ENCODE measurements at regions not wholly inside any gene's neighbourhood (a gene's known extent, or its start where the extent isn't known, plus 50 kb on each side); places are given as distances from the start of the nearest gene placed in this dataset.
"Not testable (repeated sequence)": the region's sequence is repeated elsewhere in the genome, so short reads cannot be mapped to it uniquely, and the experiment has no call there.

DNA sequence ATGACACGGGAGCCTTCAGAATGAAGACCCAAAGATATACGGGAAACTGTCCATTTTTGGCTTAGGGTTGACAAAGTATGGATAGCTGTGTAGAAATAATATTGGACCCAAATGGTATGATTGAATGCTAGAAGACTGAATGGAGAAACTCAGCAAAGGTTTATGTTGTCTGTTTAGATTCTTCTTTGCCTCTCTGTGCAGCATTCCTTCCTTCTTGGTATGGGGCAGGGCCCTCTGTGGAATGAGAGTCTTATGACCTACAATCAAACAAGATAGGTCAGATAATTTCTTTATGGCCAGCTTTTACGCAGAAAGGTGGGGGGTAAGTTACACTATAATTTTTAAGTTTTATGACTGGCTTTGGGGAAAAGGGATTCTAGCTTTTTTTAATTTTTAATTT lies 124.3 kb downstream of the PCDH10 start:
- Histone ChIP-seq H3K9me3 (ENCODE audit: control insufficient read depth, insufficient read depth, low read depth, low read length) (no peaks in the 10 kb centered on the region), H3K4me3 (ENCODE audit: low read depth, low read length) (no peak overlapping the region), H3K36me3 (ENCODE audit: control insufficient read depth in 2 of 2, insufficient read depth in 1 of 2, low read length in 2 of 2) (no peaks in the 10 kb centered on the region), H3K27ac (ENCODE audit: extremely low read depth, low read depth, low read length) (no peak overlapping the region), H3K4me1 (ENCODE audit: control insufficient read depth, insufficient read depth, low read length) (no peaks in the 10 kb centered on the region)
- no peak for TF ChIP-seq ZNF10 (tag by site-specific recombination; IDR thresholded peaks at IDR 0.05)
- TF ChIP-seq ZNF174 (tag by site-specific recombination; IDR thresholded peaks at IDR 0.05): no peak
- no peak for TF ChIP-seq ZBTB20 (tag by site-specific recombination; IDR thresholded peaks at IDR 0.05)
- TF ChIP-seq TCF7L2 (IDR thresholded peaks at IDR 0.05; ENCODE audit: borderline replicate concordance, low read depth, low read length): no peak
- no peak for TF ChIP-seq ZNF660 (tag by site-specific recombination; IDR thresholded peaks at IDR 0.05)
- CTCF ChIA-PET: no interaction called here
- POLR2A ChIA-PET: no interaction called here

DNA sequence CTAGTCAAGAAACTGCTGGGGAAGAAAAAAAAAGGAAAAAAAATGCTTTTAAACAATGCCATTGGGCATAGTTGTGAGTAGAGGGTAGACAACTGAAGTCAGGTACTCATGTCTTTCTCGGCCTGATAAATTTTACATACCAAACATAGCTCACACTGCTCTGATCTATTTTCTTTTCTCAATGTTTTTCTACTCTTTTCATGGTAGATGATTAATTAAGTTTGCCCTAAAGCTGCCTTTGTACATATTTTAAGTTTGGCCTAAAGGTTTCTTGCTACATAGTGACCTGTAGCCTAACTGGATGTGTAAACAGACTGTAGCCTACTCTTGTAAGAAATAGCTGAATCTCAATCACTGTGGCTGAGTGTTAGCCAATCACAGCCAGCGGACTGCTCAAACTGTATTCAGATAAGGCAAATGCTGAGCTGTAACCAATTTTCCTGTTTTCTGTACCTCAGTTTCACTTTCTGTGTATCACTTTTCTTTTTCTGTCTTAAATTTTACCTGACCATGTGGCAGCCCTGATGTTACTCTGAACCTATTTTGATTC lies 121.0 kb downstream of the PCDH10 start:
- no peaks in the 10 kb centered on the region for H3K9me3 ChIP-seq (ENCODE audit: control insufficient read depth, insufficient read depth, low read depth, low read length)
- CTCF ChIA-PET: interaction anchor here (0.7 kb wide), 1 partner anchor 110 kb away, joined by 3 read pairs; no protein-coding TSS in a partner anchor
- H3K36me3 ChIP-seq (ENCODE audit: control insufficient read depth in 2 of 2, insufficient read depth in 1 of 2, low read length in 2 of 2): no peaks in the 10 kb centered on the region
- H3K27ac ChIP-seq (ENCODE audit: extremely low read depth, low read depth, low read length): no peak overlapping the region
- no peak for TF ChIP-seq ZNF2 (tag by site-specific recombination; IDR thresholded peaks at IDR 0.05)
- no peak for TF ChIP-seq ZNF433 (tag by site-specific recombination; IDR thresholded peaks at IDR 0.05; ENCODE audit: low read depth)
- no peak for TF ChIP-seq ZNF146 (tag by site-specific recombination; IDR thresholded peaks at IDR 0.05)
- no peak for TF ChIP-seq ZEB2 (tag by site-specific recombination; IDR thresholded peaks at IDR 0.05)
- H3K4me1 ChIP-seq (ENCODE audit: control insufficient read depth, insufficient read depth, low read length): no peaks in the 10 kb centered on the region
- H3K4me3 ChIP-seq (ENCODE audit: low read depth, low read length): no peak overlapping the region
- POLR2A ChIA-PET: no interaction called here

DNA sequence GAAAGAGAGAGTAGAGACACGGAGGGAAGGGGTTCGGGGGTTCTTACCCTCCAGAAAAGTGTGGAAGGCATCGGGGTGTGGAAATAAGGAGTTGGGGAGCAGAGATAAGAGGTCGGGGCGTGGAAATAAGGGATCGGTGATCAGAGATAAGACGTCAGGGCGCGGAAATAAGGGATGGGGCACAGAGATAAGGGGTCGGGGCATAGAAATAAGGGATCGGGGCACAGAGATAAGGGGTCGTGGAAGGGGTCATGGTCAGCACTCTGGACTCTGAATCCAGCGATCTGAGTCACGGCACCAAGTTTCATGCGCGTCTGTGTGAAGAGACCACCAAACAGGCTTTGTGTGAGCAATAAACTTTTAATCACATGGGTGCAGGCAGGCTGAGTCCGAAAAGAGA lies 119.1 kb downstream of the PCDH10 start:
- POLR2A ChIA-PET: no interaction called here

DNA sequence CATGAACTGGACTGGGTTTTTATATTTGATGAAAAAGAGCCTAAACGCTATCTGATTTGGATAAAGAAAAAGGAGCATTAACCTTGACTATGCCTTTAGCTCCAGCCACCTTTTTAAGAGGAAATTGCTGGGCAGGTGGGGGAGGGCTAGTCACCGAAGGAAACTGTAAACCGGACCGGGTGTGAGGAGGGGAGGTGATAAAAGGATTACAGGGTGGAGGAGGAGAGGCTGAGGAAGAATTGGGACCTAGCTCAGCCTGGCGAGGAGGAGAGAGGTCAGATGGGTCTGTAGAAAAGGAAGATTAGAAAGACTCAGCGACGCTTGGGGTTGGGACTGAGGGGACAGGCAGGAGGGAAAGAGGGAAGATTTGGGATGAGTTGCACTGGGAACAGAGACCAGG lies 118.4 kb downstream of the PCDH10 start:
- H3K27ac ChIP-seq (ENCODE audit: extremely low read depth, low read depth, low read length); H3K4me1 ChIP-seq (ENCODE audit: control insufficient read depth, insufficient read depth, low read length); CTCF ChIA-PET; H3K4me3 ChIP-seq (ENCODE audit: low read depth, low read length); POLR2A ChIA-PET; H3K9me3 ChIP-seq (ENCODE audit: control insufficient read depth, insufficient read depth, low read depth, low read length); H3K36me3 ChIP-seq (ENCODE audit: control insufficient read depth in 2 of 2, insufficient read depth in 1 of 2, low read length in 2 of 2): not testable (repeated sequence)

More for the DNA sequence above, 119.1 kb downstream of the PCDH10 start:
- Histone ChIP-seq H3K4me1 (ENCODE audit: control insufficient read depth, insufficient read depth, low read length) (no peaks in the 10 kb centered on the region), H3K36me3 (ENCODE audit: control insufficient read depth in 2 of 2, insufficient read depth in 1 of 2, low read length in 2 of 2) (no peaks in the 10 kb centered on the region), H3K27ac (ENCODE audit: extremely low read depth, low read depth, low read length) (no peak overlapping the region), H3K9me3 (ENCODE audit: control insufficient read depth, insufficient read depth, low read depth, low read length) (no peaks in the 10 kb centered on the region), H3K4me3 (ENCODE audit: low read depth, low read length) (no peak overlapping the region)
- no peak for TF ChIP-seq ZNF785 (tag by site-specific recombination; IDR thresholded peaks at IDR 0.05)
- CTCF ChIA-PET: no interaction called here

DNA sequence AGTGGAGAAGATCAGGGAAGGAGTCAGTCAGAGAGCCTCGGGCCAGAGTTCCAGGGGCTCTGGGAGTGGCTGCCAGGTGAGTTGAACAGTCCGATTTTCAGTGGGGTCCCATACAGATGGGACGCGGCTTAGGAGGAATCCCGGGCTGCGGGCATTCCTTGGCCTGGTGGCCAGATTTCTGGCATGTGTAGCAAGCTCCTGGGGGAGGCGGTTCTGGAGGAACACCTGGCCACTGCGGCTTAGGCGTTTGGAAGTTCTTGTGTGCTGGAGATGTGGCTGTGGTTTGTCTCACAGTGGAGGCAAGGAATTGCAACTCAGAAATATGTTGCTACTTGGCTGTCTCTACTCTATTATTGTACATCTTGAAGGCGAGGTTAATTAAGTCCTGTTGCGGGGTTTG lies 117.9 kb downstream of the PCDH10 start:
- H3K27ac ChIP-seq (ENCODE audit: extremely low read depth, low read depth, low read length); CTCF ChIA-PET; POLR2A ChIA-PET; H3K9me3 ChIP-seq (ENCODE audit: control insufficient read depth, insufficient read depth, low read depth, low read length); H3K36me3 ChIP-seq (ENCODE audit: control insufficient read depth in 2 of 2, insufficient read depth in 1 of 2, low read length in 2 of 2); H3K4me3 ChIP-seq (ENCODE audit: low read depth, low read length); H3K4me1 ChIP-seq (ENCODE audit: control insufficient read depth, insufficient read depth, low read length): not testable (repeated sequence)

DNA sequence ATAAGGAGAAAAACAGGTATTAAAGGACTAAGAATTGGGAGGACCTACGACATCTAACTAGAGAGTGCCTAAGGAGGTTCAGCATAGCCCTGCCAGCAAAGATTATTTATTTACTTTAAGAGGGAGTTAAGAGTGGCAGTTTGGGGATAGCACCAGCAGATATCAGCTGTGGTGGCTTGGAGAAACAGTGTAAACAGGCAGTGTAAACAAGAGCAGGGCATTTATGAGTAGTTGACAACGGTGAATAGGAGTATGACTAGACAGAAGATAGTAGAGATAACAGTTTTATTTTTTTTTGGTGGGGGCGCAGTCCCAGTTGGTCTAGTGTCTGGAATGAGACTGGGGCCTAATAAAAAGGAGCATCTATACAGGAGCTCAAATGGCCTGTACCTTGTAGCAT lies 115.2 kb downstream of the PCDH10 start:
- H3K9me3 ChIP-seq (ENCODE audit: control insufficient read depth, insufficient read depth, low read depth, low read length); H3K4me1 ChIP-seq (ENCODE audit: control insufficient read depth, insufficient read depth, low read length); H3K36me3 ChIP-seq (ENCODE audit: control insufficient read depth in 2 of 2, insufficient read depth in 1 of 2, low read length in 2 of 2); POLR2A ChIA-PET; H3K27ac ChIP-seq (ENCODE audit: extremely low read depth, low read depth, low read length); H3K4me3 ChIP-seq (ENCODE audit: low read depth, low read length); CTCF ChIA-PET: not testable (repeated sequence)

DNA sequence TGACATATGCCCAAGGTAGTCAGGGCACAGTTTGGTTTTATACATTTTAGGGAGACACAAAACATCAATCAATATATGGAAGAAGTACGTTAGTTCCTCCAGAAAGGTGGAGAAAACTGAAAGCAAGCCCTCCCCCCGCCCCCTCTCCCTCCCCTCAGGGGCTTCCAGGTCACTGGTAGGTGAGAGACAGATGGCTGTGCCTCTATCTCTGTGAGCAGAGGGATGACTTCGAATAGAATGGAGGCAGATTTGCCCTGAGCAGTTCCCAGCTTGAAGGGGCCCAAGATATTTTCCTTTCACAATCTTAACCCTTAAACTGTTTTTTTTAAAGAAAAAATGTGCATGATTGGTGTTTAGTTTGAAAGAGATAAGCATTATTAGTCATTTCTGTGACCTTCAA lies 114.0 kb downstream of the PCDH10 start:
- ChIA-PET POLR2A (no interaction called here), CTCF (no interaction called here)
- Histone ChIP-seq H3K36me3 (ENCODE audit: control insufficient read depth in 2 of 2, insufficient read depth in 1 of 2, low read length in 2 of 2) (no peaks in the 10 kb centered on the region), H3K9me3 (ENCODE audit: control insufficient read depth, insufficient read depth, low read depth, low read length) (no peaks in the 10 kb centered on the region), H3K4me3 (ENCODE audit: low read depth, low read length) (no peak overlapping the region), H3K27ac (ENCODE audit: extremely low read depth, low read depth, low read length) (no peak overlapping the region), H3K4me1 (ENCODE audit: control insufficient read depth, insufficient read depth, low read length) (no peaks in the 10 kb centered on the region)
- no peak for TF ChIP-seq ZEB2 (tag by site-specific recombination; IDR thresholded peaks at IDR 0.05)
- no peak for TF ChIP-seq MYNN (tag by site-specific recombination; IDR thresholded peaks at IDR 0.05; ENCODE audit: borderline replicate concordance)
- TF ChIP-seq, protein P1, sequence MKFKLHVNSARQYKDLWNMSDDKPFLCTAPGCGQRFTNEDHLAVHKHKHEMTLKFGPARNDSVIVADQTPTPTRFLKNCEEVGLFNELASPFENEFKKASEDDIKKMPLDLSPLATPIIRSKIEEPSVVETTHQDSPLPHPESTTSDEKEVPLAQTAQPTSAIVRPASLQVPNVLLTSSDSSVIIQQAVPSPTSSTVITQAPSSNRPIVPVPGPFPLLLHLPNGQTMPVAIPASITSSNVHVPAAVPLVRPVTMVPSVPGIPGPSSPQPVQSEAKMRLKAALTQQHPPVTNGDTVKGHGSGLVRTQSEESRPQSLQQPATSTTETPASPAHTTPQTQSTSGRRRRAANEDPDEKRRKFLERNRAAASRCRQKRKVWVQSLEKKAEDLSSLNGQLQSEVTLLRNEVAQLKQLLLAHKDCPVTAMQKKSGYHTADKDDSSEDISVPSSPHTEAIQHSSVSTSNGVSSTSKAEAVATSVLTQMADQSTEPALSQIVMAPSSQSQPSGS (tag by site-specific recombination; IDR thresholded peaks at IDR 0.05; ENCODE audit: low read depth): no peak
- no peak for TF ChIP-seq ZNF239 (tag by site-specific recombination; IDR thresholded peaks at IDR 0.05)
- TF ChIP-seq ZBTB8A (tag by site-specific recombination; IDR thresholded peaks at IDR 0.05): no peak
